Activated B cell treated with CpG ODN at 0.5 μM for 24 hours (primary cell): ENCODE measurements at regions not wholly inside any gene's neighbourhood (a gene's known extent, or its start where the extent isn't known, plus 50 kb on each side); places are given as distances from the start of the nearest gene placed in this dataset.
"Not testable (repeated sequence)": the region's sequence is repeated elsewhere in the genome, so short reads cannot be mapped to it uniquely, and the experiment has no call there.

Source experiments
- ATAC-seq: fragments of 200-7000 bp; cut with Tn5 transposase; one replicate; pipeline ENCODE4 v1.10.0; 2021; ENCODE audit warnings: low read depth, mild to moderate bottlenecking, moderate library complexity
- CTCF ChIA-PET: fragments of 350-600 bp; sonication (Branson Sonifier 250); formaldehyde crosslinking; loops from one replicate; lab custom pipeline; 2021; ENCODE audit warnings: antibody characterized with exemption; lab: Charles Lee
- POLR2A ChIA-PET: fragments of 350-600 bp; sonication (Branson Sonifier 250); formaldehyde crosslinking; loops from one replicate; lab custom pipeline; 2021; ENCODE audit warnings: antibody characterized with exemption; lab: Charles Lee
- DNase-seq: peaks from one replicate; pipeline ENCODE4 v3.0.0; 2022
- H3K27ac Mint-ChIP-seq: one replicate; pipeline ENCODE4 v1.8.0; 2020; ENCODE audit warnings: mixed read lengths
- H3K27me3 Mint-ChIP-seq: one replicate; pipeline ENCODE4 v1.8.0; 2021; ENCODE audit warnings: mixed read lengths
- H3K36me3 Mint-ChIP-seq: one replicate; pipeline ENCODE4 v1.8.0; 2021; ENCODE audit warnings: low read depth, mixed read lengths
- H3K4me1 Mint-ChIP-seq: one replicate; pipeline ENCODE4 v1.8.0; 2021; ENCODE audit warnings: mixed read lengths
- H3K4me3 Mint-ChIP-seq: one replicate; pipeline ENCODE4 v1.8.0; 2020; ENCODE audit warnings: mild to moderate bottlenecking, mixed read lengths
- H3K9me3 Mint-ChIP-seq: one replicate; pipeline ENCODE4 v1.8.0; 2020; ENCODE audit warnings: mixed read lengths
- intact Hi-C: fragments of 100-400 bp; cut with micrococcal nuclease; formaldehyde crosslinking; loops from one replicate; pipeline ENCODE4 v1.15.1; 2024
- TF ChIP-seq, protein P1 (sequence below): fragments of 200-600 bp; IDR thresholded peaks from one replicate; pipeline ENCODE4 v1.8.0; 2022; ENCODE audit warnings: antibody characterized with exemption, mild to moderate bottlenecking

GRCh38 chr10:21372651-21373410 lies 152.7 kb downstream of the SKIDA1 start:
- POLR2A ChIA-PET, result no interaction called here
- H3K27ac Mint-ChIP-seq, result no peak overlapping the region
- no peak for ATAC-seq
- CTCF ChIA-PET, result no interaction called here
- DNase-seq, result no peak
- H3K9me3 Mint-ChIP-seq, result no peaks in the 10 kb centered on the region
- no peaks in the 10 kb centered on the region for H3K27me3 Mint-ChIP-seq
- H3K4me1 Mint-ChIP-seq, result no peaks in the 10 kb centered on the region
- TF ChIP-seq, protein P1, sequence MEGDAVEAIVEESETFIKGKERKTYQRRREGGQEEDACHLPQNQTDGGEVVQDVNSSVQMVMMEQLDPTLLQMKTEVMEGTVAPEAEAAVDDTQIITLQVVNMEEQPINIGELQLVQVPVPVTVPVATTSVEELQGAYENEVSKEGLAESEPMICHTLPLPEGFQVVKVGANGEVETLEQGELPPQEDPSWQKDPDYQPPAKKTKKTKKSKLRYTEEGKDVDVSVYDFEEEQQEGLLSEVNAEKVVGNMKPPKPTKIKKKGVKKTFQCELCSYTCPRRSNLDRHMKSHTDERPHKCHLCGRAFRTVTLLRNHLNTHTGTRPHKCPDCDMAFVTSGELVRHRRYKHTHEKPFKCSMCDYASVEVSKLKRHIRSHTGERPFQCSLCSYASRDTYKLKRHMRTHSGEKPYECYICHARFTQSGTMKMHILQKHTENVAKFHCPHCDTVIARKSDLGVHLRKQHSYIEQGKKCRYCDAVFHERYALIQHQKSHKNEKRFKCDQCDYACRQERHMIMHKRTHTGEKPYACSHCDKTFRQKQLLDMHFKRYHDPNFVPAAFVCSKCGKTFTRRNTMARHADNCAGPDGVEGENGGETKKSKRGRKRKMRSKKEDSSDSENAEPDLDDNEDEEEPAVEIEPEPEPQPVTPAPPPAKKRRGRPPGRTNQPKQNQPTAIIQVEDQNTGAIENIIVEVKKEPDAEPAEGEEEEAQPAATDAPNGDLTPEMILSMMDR, result no peak
- no peaks in the 10 kb centered on the region for H3K36me3 Mint-ChIP-seq
- no peak overlapping the region for H3K4me3 Mint-ChIP-seq
- intact Hi-C loops, result no loop called here

DNA sequence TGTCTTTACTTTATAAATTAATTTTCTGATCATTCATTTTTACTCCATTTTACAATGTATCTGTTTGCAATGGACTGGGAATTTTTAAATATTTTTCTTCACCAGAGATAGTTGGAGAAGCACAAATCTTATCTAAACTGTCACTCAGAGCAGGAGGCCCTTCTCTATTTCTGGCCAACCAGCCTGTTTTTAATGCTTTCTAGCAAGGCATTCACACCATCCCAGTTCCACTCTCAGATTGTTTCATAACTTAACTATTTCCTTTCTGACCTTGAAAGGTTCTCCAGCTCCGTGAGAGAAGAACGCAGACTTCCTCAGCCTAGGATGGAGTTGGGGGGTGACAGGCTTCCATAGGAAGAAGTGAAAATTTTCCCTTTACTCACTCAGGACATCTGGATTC lies 155.8 kb downstream of the SKIDA1 start:
- DNase-seq, result no peak
- Mint-ChIP-seq H3K27ac (no peak overlapping the region), H3K4me1 (no peaks in the 10 kb centered on the region), H3K4me3 (no peak overlapping the region), H3K9me3 (no peaks in the 10 kb centered on the region), H3K27me3 (no peaks in the 10 kb centered on the region), H3K36me3 (no peaks in the 10 kb centered on the region)
- ATAC-seq, result no peak
- ChIA-PET POLR2A (no interaction called here), CTCF (no interaction called here)
- TF ChIP-seq, protein P1, result no peak
- intact Hi-C loops, result no loop called here

DNA sequence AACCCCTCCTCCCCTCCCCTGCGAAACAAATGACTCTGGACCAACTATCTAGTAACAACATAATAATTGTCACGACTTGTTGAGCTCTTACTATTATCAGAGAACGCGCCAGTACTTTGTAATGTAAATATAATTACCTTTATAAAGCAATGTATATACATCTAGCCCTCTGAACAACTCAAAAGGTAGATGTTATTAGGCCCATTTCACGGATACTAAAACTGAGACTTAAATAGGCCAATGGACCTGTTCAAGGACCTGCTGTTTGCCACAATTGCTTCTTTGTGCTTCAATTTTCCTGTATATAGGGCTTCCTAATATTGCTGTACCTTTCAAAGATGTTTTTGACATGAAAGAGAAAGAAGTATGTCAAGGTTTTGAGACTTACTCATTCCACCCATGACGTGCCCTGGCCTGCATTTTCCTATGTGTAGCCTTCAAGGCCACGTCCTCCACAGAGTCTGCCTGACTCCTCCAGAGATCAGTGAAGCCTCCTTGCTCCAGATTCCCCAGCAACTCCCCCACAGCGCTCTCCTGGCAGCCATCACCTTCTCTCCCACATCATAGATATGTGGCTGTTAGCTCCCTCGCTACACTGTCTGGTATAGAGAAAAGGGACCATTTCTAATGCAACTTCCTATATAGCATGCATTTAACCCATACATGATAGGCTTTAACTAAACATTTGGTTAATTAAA lies 156.6 kb downstream of the SKIDA1 start:
- POLR2A ChIA-PET, result no interaction called here
- TF ChIP-seq, protein P1, result no peak
- Mint-ChIP-seq H3K36me3 (no peaks in the 10 kb centered on the region), H3K4me3 (no peak overlapping the region), H3K27ac (no peak overlapping the region), H3K27me3 (no peaks in the 10 kb centered on the region), H3K9me3 (no peaks in the 10 kb centered on the region), H3K4me1 (no peaks in the 10 kb centered on the region)
- DNase-seq, result no peak
- CTCF ChIA-PET, result no interaction called here
- ATAC-seq, result no peak
- intact Hi-C loops, result no loop called here

GRCh38 chr10:21368022-21368582 lies 157.4 kb downstream of the SKIDA1 start:
- Mint-ChIP-seq H3K27me3 (no peaks in the 10 kb centered on the region), H3K4me1 (no peaks in the 10 kb centered on the region), H3K36me3 (no peaks in the 10 kb centered on the region), H3K4me3 (no peak overlapping the region), H3K9me3 (no peaks in the 10 kb centered on the region), H3K27ac (no peak overlapping the region)
- ATAC-seq (no peak), DNase-seq (no peak)
- ChIA-PET CTCF (no interaction called here), POLR2A (no interaction called here)
- intact Hi-C loops, result no loop called here
- TF ChIP-seq, protein P1, result no peak

- DNase-seq, ATAC-seq, H3K4me3 Mint-ChIP-seq, H3K27ac Mint-ChIP-seq, H3K36me3 Mint-ChIP-seq, H3K27me3 Mint-ChIP-seq, POLR2A ChIA-PET, H3K4me1 Mint-ChIP-seq, intact Hi-C loops, CTCF ChIA-PET, H3K9me3 Mint-ChIP-seq: not testable (repeated sequence)
Observed at GRCh38 chr10:21366108-21366507, 159.4 kb downstream of the SKIDA1 start.
